Endothelial cell of umbilical vein (primary cell): ENCODE measurements at regions not wholly inside any gene's neighbourhood (a gene's known extent, or its start where the extent isn't known, plus 50 kb on each side); places are given as distances from the start of the nearest gene placed in this dataset.

ENCODE experiments used
- BruUV-seq: library from RNA; stranded (reverse); fragments of 400-500 nt; replicated peaks from 2 replicates; lab custom pipeline; 2021; lab: Mats Ljungman, UMichigan
- CTCF ChIA-PET: fragments of 300-600, 350-600 bp; sonication (Branson Sonifier 250); formaldehyde crosslinking; loops from one replicate; lab custom pipeline; 2021; ENCODE audit warnings: antibody characterized with exemption, inconsistent platforms; lab: Charles Lee
- POLR2A ChIA-PET: fragments of 300-600, 350-600 bp; sonication (Branson Sonifier 250); formaldehyde crosslinking; loops from one replicate; lab custom pipeline; 2021; ENCODE audit warnings: antibody characterized with exemption, inconsistent platforms; lab: Charles Lee
- DNase-seq: peaks from one replicate; pipeline ENCODE4 v3.0.0-alpha.2; 2011; ENCODE audit warnings: low read depth, low spot score
- FAIRE-seq: peaks from 2 replicates; lab custom pipeline; 2011; peaks lifted over from hg19 to GRCh38; lab: Jason Lieb, UNC
- H2AFZ ChIP-seq: 2 replicates; pipeline ENCODE4 v1.6.0; 2012; ENCODE audit warnings: low read depth, low read length, control low read depth, inconsistent platforms
- H3K27ac ChIP-seq: 2 replicates; pipeline ENCODE4 v1.5.1; 2011; ENCODE audit warnings: low read depth, mild to moderate bottlenecking, control low read depth, low read length, moderate library complexity; ENCODE audit not compliant: insufficient read depth
- H3K27me3 ChIP-seq, 2 experiments: 2 replicates each; pipeline versions ENCODE4 v1.6.0 to v1.6.1; 2011; ENCODE audit warnings: low read length in 2 of 2, mixed read lengths in 1 of 2; ENCODE audit not compliant: control insufficient read depth in 2 of 2, insufficient read depth in 2 of 2
- H3K36me3 ChIP-seq, 2 experiments: 2 replicates in 1 of 2; 3 replicates in 1 of 2; pipeline ENCODE4 v1.5.1; 2011; ENCODE audit warnings: low read length in 2 of 2, mild to moderate bottlenecking in 1 of 2, moderate library complexity in 1 of 2; ENCODE audit not compliant: control insufficient read depth in 2 of 2, insufficient read depth in 2 of 2; ENCODE audit errors: extremely low read depth in 1 of 2
- H3K4me1 ChIP-seq: 3 replicates; pipeline ENCODE4 v1.5.1; 2011; ENCODE audit warnings: mild to moderate bottlenecking, low read length; ENCODE audit not compliant: control insufficient read depth, insufficient read depth; ENCODE audit errors: extremely low read depth
- H3K4me2 ChIP-seq: 2 replicates; pipeline ENCODE4 v1.6.1; 2011; ENCODE audit warnings: low read length, control low read depth, mixed read lengths; ENCODE audit not compliant: insufficient read depth
- H3K4me3 ChIP-seq, 3 experiments: fragments of 200-600 bp in 1 of 3; sonication (generic), shearing (Covaris generic) in 1 of 3; replicated peaks in 1 of 3; 2 replicates each; pipeline ENCODE4 v1.5.1; 2011 to 2016; ENCODE audit warnings: control low read depth in 3 of 3, low read length in 3 of 3, mild to moderate bottlenecking in 2 of 3, inconsistent platforms in 1 of 3, low read depth in 1 of 3, moderate library complexity in 1 of 3; ENCODE audit not compliant: insufficient read depth in 1 of 3
- H3K79me2 ChIP-seq: 2 replicates; pipeline ENCODE4 v1.6.0; 2012; ENCODE audit warnings: low read length, inconsistent platforms; ENCODE audit not compliant: control insufficient read depth, insufficient read depth
- H3K9ac ChIP-seq: replicated peaks from 2 replicates; pipeline ENCODE3; 2011; ENCODE audit warnings: low read length, control low read depth; ENCODE audit not compliant: insufficient read depth; ENCODE audit errors: extremely low read depth
- H3K9me1 ChIP-seq: replicated peaks from 3 replicates; pipeline ENCODE4 v1.6.0; 2011; ENCODE audit warnings: mild to moderate bottlenecking, low read length; ENCODE audit not compliant: control insufficient read depth, insufficient read depth; ENCODE audit errors: extremely low read depth
- H3K9me3 ChIP-seq: replicated peaks from 2 replicates; pipeline ENCODE4 v1.5.1; 2012; ENCODE audit warnings: low read length, inconsistent platforms; ENCODE audit not compliant: control insufficient read depth, insufficient read depth
- H4K20me1 ChIP-seq: replicated peaks from 2 replicates; pipeline ENCODE3; 2011; ENCODE audit warnings: mild to moderate bottlenecking, low read length; ENCODE audit not compliant: control insufficient read depth, insufficient read depth; ENCODE audit errors: extremely low read depth
- CTCF ChIP-seq, 2 donors: IDR thresholded peaks; 1 replicate in 1 of 2; 2 replicates in 1 of 2; pipeline ENCODE4 v1.5.1; 2011; ENCODE audit warnings: low read length in 2 of 2, mild to moderate bottlenecking in 2 of 2, moderate library complexity in 2 of 2, control low read depth in 1 of 2, inconsistent platforms in 1 of 2, low read depth in 1 of 2; ENCODE audit not compliant: insufficient read depth in 1 of 2; ENCODE audit errors: extremely low read depth in 1 of 2
- EZH2 ChIP-seq: IDR thresholded peaks from 2 replicates; pipeline ENCODE4 v1.6.1; 2012; ENCODE audit warnings: borderline replicate concordance, low read depth, mild to moderate bottlenecking, moderate library complexity, low read length, inconsistent platforms; ENCODE audit not compliant: severe bottlenecking
- FOS ChIP-seq: IDR thresholded peaks from 2 replicates; pipeline ENCODE4 v1.6.1; 2011; ENCODE audit warnings: mild to moderate bottlenecking, low read length, moderate library complexity, borderline replicate concordance; ENCODE audit not compliant: insufficient read depth
- GATA2 ChIP-seq: IDR thresholded peaks from 2 replicates; pipeline ENCODE4 v1.7.0; 2011; ENCODE audit warnings: low read depth, mild to moderate bottlenecking, moderate library complexity, mixed read lengths, low read length; ENCODE audit not compliant: insufficient read length, insufficient read depth
- JUN ChIP-seq: IDR thresholded peaks from 2 replicates; pipeline ENCODE4 v1.6.1; 2011; ENCODE audit warnings: borderline replicate concordance, low read depth; ENCODE audit not compliant: insufficient read length, insufficient read depth
- MAX ChIP-seq: IDR thresholded peaks from 2 replicates; pipeline ENCODE4 v1.6.1; 2011; ENCODE audit not compliant: insufficient read depth, insufficient read length
- MYC ChIP-seq: IDR thresholded peaks from one replicate; pipeline ENCODE4 v1.6.1; 2011; ENCODE audit warnings: mild to moderate bottlenecking, low read depth, low read length
- POLR2A ChIP-seq: IDR thresholded peaks from 2 replicates; pipeline ENCODE4 v1.6.1; 2012; ENCODE audit warnings: low read depth, mild to moderate bottlenecking, control low read depth, low read length
- POLR2AphosphoS5 ChIP-seq: IDR thresholded peaks from 2 replicates; pipeline ENCODE4 v1.6.1; 2012; ENCODE audit warnings: low read depth, mild to moderate bottlenecking, control low read depth, low read length, moderate library complexity; ENCODE audit not compliant: insufficient read depth
- dilution Hi-C: fragments of 300-500 bp; cut with MboI; formaldehyde crosslinking; loops from one replicate; pipeline ENCODE4 v1.15.0; 2019; ENCODE audit warnings: low sequenced_read_pairs; ENCODE audit not compliant: extremely low pct_ligation_motif_present
- intact Hi-C: fragments of 100-400 bp; cut with micrococcal nuclease; formaldehyde crosslinking; loops from one replicate; pipeline ENCODE4 v1.10.0; 2022

GRCh38 chr11:100635194-100635593 is 51.9 kb upstream of the ARHGAP42 start:
- no peaks in the 10 kb centered on the region for H4K20me1 ChIP-seq
- H3K36me3 ChIP-seq, result no peaks in the 10 kb centered on the region
- no peaks in the 10 kb centered on the region for H3K79me2 ChIP-seq
- no peak for FAIRE-seq
- no peak for DNase-seq
- H3K9me1 ChIP-seq, result no peaks in the 10 kb centered on the region
- no peak for TF ChIP-seq FOS
- TF ChIP-seq EZH2, result no peak
- TF ChIP-seq MAX, result no peak
- TF ChIP-seq JUN, result no peak
- no peak for TF ChIP-seq POLR2AphosphoS5
- no peak for TF ChIP-seq GATA2
- no peak for TF ChIP-seq POLR2A
- no peak for TF ChIP-seq MYC
- TF ChIP-seq CTCF (IDR thresholded peaks at IDR 0.05; ENCODE audit: extremely low read depth in 1 of 2, insufficient read depth in 1 of 2, low read depth in 1 of 2, low read length in 2 of 2), result no peak
- H2AFZ ChIP-seq, result peak overlapping the region; percentile 30
- intact Hi-C loops (no loop called here), dilution Hi-C loops (no loop called here)
- H3K4me3 ChIP-seq, result no peak overlapping the region
- H3K4me2 ChIP-seq, result no peak overlapping the region
- ChIA-PET CTCF (no interaction called here), POLR2A (no interaction called here)
- no peaks in the 10 kb centered on the region for H3K9me3 ChIP-seq
- H3K27me3 ChIP-seq, result no peaks in the 10 kb centered on the region
- peaks cover 9% of the 10 kb centered on the region for H3K4me1 ChIP-seq
- no peak overlapping the region for H3K9ac ChIP-seq
- no peak overlapping the region for H3K27ac ChIP-seq
- no TSS peak for BruUV-seq
